HepG2 (cell line): ENCODE measurements at regions not wholly inside any gene's neighbourhood (a gene's known extent, or its start where the extent isn't known, plus 50 kb on each side); places are given as distances from the start of the nearest gene placed in this dataset.

Source experiments
- ATAC-seq: fragments of 200-7000 bp; cut with Tn5 transposase; 3 replicates; pipeline ENCODE4 v1.9.1; 2020; ENCODE audit warnings: mild to moderate bottlenecking, moderate library complexity
- BruUV-seq: library from RNA; stranded (reverse); fragments of 400-500 nt; replicated peaks from 2 replicates; lab custom pipeline; 2021; lab: Mats Ljungman, UMichigan
- CTCF ChIA-PET: fragments of 300-600 bp; formaldehyde crosslinking; extraction: SDS; loops from one replicate; lab custom pipeline; 2021; ENCODE audit warnings: low total read pairs, inconsistent platforms, low intra/inter-chr PET ratio; lab: Yijun Ruan, JAX
- POLR2A ChIA-PET: fragments of 350-600 bp; sonication (Branson Sonifier 250); formaldehyde crosslinking; loops from one replicate; lab custom pipeline; 2020; ENCODE audit warnings: antibody characterized with exemption, inconsistent platforms; lab: Yijun Ruan, JAX
- DNase-seq: peaks from one replicate; pipeline ENCODE4 v3.0.0-alpha.2; 2015; ENCODE audit warnings: low spot score
- FAIRE-seq: peaks from 3 replicates; lab custom pipeline; 2011; peaks lifted over from hg19 to GRCh38; lab: Jason Lieb, UNC
- H2AFZ ChIP-seq: one replicate; pipeline ENCODE4 v1.6.1; 2011; ENCODE audit warnings: low read length, inconsistent platforms
- H3K27ac ChIP-seq: fragments of 300-600 bp; 3 replicates; pipeline ENCODE4 v1.8.0; 2011; ENCODE audit warnings: mixed run types, mild to moderate bottlenecking, mixed read lengths, low read length, inconsistent platforms; ENCODE audit not compliant: insufficient read depth; ENCODE audit errors: extremely low read length
- H3K27me3 ChIP-seq, 2 experiments: fragments of 200-600 bp in 1 of 2; 2 replicates in 1 of 2; 3 replicates in 1 of 2; pipeline versions ENCODE4 v1.6.0 to v1.8.0; 2011; ENCODE audit warnings: low read length in 2 of 2, mild to moderate bottlenecking in 2 of 2, moderate library complexity in 2 of 2, inconsistent platforms in 1 of 2; ENCODE audit not compliant: insufficient read depth in 2 of 2, control insufficient read depth in 1 of 2
- H3K36me3 ChIP-seq, 2 experiments: fragments of 200-600 bp in 1 of 2; replicated peaks in 1 of 2; 2 replicates in 1 of 2; 3 replicates in 1 of 2; pipeline versions ENCODE4 v1.5.1 to v1.8.0; 2011; ENCODE audit warnings: low read length in 2 of 2, inconsistent platforms in 1 of 2; ENCODE audit not compliant: insufficient read depth in 2 of 2, control insufficient read depth in 1 of 2
- H3K4me1 ChIP-seq: 2 replicates; pipeline ENCODE4 v1.5.1; 2012; ENCODE audit warnings: low read length, inconsistent platforms; ENCODE audit not compliant: insufficient read depth
- H3K4me2 ChIP-seq: 2 replicates; pipeline ENCODE4 v1.6.0; 2011; ENCODE audit warnings: low read depth, low read length, inconsistent platforms
- H3K4me3 ChIP-seq, 3 experiments: fragments of 200-600 bp in 1 of 3; sonication (generic), shearing (Covaris generic) in 1 of 3; replicated peaks in 1 of 3; 2 replicates each; pipeline ENCODE4 v1.5.1; 2011 to 2016; ENCODE audit warnings: low read length in 3 of 3, inconsistent platforms in 2 of 3, low read depth in 2 of 3, mild to moderate bottlenecking in 2 of 3, control low read depth in 1 of 3, mixed read lengths in 1 of 3; ENCODE audit not compliant: insufficient read depth in 1 of 3
- H3K79me2 ChIP-seq: one replicate; pipeline ENCODE4 v1.6.1; 2011; ENCODE audit warnings: low read length, inconsistent platforms; ENCODE audit not compliant: insufficient read depth
- H3K9ac ChIP-seq: 2 replicates; pipeline ENCODE4 v1.6.0; 2011; ENCODE audit warnings: mild to moderate bottlenecking, low read depth, low read length, inconsistent platforms; ENCODE audit not compliant: insufficient read depth
- H3K9me3 ChIP-seq: 2 replicates; pipeline ENCODE4 v1.5.1; 2012; ENCODE audit warnings: mild to moderate bottlenecking, low read length
- H4K20me1 ChIP-seq: 2 replicates; pipeline ENCODE4 v1.6.0; 2011; ENCODE audit warnings: inconsistent platforms, mild to moderate bottlenecking, low read length, moderate library complexity; ENCODE audit not compliant: insufficient read depth
- NFIB ChIP-seq: sonication (generic); formaldehyde crosslinking; IDR thresholded peaks from 2 replicates; pipeline ENCODE4 v1.9.0; 2021; ENCODE audit warnings: missing genetic modification reagents, mild to moderate bottlenecking, borderline replicate concordance
- TSC22D2 ChIP-seq: sonication (generic); formaldehyde crosslinking; IDR thresholded peaks from 2 replicates; pipeline ENCODE4 v1.5.1; 2020; ENCODE audit warnings: missing genetic modification reagents, mild to moderate bottlenecking, borderline replicate concordance
- ZBTB37 ChIP-seq: sonication (generic); formaldehyde crosslinking; IDR thresholded peaks from 2 replicates; pipeline ENCODE4 v1.4.0; 2020; ENCODE audit warnings: mild to moderate bottlenecking, missing genetic modification reagents
- ZBTB4 ChIP-seq: sonication (generic); formaldehyde crosslinking; IDR thresholded peaks from 2 replicates; pipeline ENCODE4 v1.4.0; 2020; ENCODE audit warnings: missing genetic modification reagents, mild to moderate bottlenecking, borderline replicate concordance
- ZNF547 ChIP-seq: sonication (generic); formaldehyde crosslinking; IDR thresholded peaks from 2 replicates; pipeline ENCODE4 v1.5.1; 2020; ENCODE audit warnings: mild to moderate bottlenecking, missing genetic modification reagents
- ZNF563 ChIP-seq: sonication (generic); formaldehyde crosslinking; IDR thresholded peaks from 2 replicates; pipeline ENCODE4 v1.8.0; 2022; ENCODE audit warnings: mild to moderate bottlenecking, moderate library complexity, missing genetic modification reagents
- ZNF768 ChIP-seq: sonication (generic); formaldehyde crosslinking; IDR thresholded peaks from 2 replicates; pipeline ENCODE4 v1.4.0; 2020; ENCODE audit warnings: missing genetic modification reagents
- ZNF784 ChIP-seq: sonication (generic); formaldehyde crosslinking; IDR thresholded peaks from 2 replicates; pipeline ENCODE4 v1.5.1; 2020; ENCODE audit warnings: missing genetic modification reagents, mild to moderate bottlenecking, borderline replicate concordance
- WGBS: methylation state at CpG from one replicate; pipeline ENCODE4 v1.1.6; 2017; ENCODE audit warnings: low lambda C conversion rate; 5-methylcytosine and 5-hydroxymethylcytosine counted together
- in situ Hi-C: cut with HindIII; loops from 2 replicates; pipeline ENCODE4 v1.10.0; 2017; ENCODE audit warnings: low pct_unique_long_range_greater_than_20kb; ENCODE audit not compliant: extremely low pct_ligation_motif_present
- intact Hi-C: fragments of 100-400 bp; cut with micrococcal nuclease; formaldehyde crosslinking; loops from one replicate; pipeline ENCODE4 v1.10.0; 2022; ENCODE audit not compliant: unreplicated experiment

DNA sequence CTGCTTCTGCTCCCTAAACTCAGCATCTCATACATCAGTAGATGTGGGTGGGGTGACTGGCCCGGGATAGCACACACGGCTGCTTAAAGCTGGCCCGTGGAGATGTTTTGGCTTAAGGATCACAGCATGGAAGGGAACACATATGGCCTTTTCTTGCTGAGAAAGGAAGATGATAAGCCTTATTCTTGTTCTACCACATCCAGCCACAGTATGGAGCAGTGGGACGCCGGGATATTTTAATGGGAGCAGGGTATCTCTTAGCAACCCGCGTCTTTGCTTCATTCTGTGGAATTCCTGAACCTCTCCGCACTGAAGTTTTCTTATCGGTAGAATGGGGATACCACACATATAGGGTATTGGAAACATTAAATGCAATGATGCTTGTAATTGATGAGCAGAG lies 94.1 kb upstream of the PROK2 start (continued):
- TF ChIP-seq ZBTB4 (CRISPR knock-in tag) = no peak
- TF ChIP-seq NFIB = no peak
- TF ChIP-seq TSC22D2 = no peak
- TF ChIP-seq ZNF784 (CRISPR knock-in tag) = no peak
- no peak for TF ChIP-seq ZNF768 (CRISPR knock-in tag)
- TF ChIP-seq, all 625 proteins: peak for 0

GRCh38 chr3:71876135-71877105 lies 91.5 kb upstream of the PROK2 start:
- BruUV-seq = no TSS peak
- no peaks in the 10 kb centered on the region for H3K36me3 ChIP-seq
- H3K9me3 ChIP-seq = no peaks in the 10 kb centered on the region
- no peaks in the 10 kb centered on the region for H3K27me3 ChIP-seq
- FAIRE-seq (no peak), DNase-seq (no peak), ATAC-seq (no peak)
- no peak overlapping the region for H2AFZ ChIP-seq
- H3K9ac ChIP-seq = no peak overlapping the region
- 32% methylated on average over 8 of the region's 8 CpGs for WGBS
- peaks cover 7% of the 10 kb centered on the region for H3K4me1 ChIP-seq
- ChIA-PET CTCF (interaction anchor here (1.7 kb wide), 1 partner anchor 946 kb away, joined by 6 read pairs; no protein-coding TSS in a partner anchor), POLR2A (no interaction called here)
- no peak overlapping the region for H3K27ac ChIP-seq
- H3K79me2 ChIP-seq = no peaks in the 10 kb centered on the region
- TF ChIP-seq ZNF547 (CRISPR knock-in tag) (no peak), ZBTB37 (CRISPR knock-in tag) (no peak), ZNF563 (CRISPR knock-in tag) (no peak)
- intact Hi-C loops (loop anchor here (10.0 kb wide), 1 partner anchor 78 kb away; no protein-coding TSS in a partner anchor), in situ Hi-C loops (no loop called here)
- no peaks in the 10 kb centered on the region for H4K20me1 ChIP-seq
- H3K4me2 ChIP-seq = no peak overlapping the region
- H3K4me3 ChIP-seq = no peak overlapping the region
